ENCODE measurements at regions not wholly inside any gene's neighbourhood (a gene's known extent, or its start where the extent isn't known, plus 50 kb on each side); places are given as distances from the start of the nearest gene placed in this dataset.
A peak's percentile ranks its signal among the peaks of the same experiment; 100 is the strongest.

DNA sequence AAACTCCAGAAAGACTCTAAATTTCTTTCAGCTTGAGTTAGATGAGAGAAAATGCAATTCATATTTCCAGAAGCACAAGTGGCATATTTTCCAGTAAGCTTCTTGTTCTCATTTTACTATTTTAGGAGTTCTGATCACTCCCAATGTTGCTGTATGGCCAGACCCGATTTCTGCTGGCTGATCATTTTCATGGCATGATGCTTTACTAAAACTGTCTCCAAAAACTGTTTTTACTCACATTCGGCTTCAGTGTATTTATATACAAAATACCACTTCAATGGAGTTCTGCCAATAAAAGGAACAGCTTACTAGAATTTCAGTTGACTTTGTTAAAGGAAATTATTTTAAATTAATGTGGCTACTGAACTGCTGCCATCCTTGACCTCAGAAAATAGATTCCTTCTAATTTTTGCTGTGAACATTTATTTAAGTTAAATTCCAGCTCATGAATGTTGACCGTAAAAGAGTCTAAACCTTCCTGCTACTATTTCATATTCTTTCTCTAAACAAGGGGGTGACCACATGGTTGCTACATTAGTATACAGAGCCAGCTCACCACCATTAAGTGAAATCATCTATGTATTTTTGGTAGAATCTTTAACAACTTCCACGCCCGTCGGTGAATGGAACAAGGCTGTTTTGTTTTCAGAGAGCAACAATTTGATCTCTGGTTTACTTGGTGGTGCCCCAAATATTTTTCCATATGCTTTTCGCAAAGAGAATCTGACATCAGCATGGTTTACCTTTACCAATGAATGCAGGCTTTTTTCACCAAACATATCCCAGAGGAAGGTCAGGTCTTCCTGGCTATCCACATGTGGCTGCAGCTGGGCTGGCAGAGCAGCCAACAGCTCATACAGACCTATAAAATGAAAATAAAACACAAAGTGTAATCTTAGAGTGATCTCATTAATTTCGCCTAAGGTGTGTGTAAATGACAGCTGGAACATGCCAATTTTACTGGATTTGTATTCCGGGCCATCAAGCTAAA lies 101.2 kb downstream of the MPP7 start:
- no peaks in the 10 kb centered on the region for H3K36me3 ChIP-seq (ENCODE audit: control insufficient read depth in 4 of 4, insufficient read depth in 4 of 4, low read length in 4 of 4)
- no peak overlapping the region for H3K4me3 ChIP-seq
- TF ChIP-seq, protein P1, sequence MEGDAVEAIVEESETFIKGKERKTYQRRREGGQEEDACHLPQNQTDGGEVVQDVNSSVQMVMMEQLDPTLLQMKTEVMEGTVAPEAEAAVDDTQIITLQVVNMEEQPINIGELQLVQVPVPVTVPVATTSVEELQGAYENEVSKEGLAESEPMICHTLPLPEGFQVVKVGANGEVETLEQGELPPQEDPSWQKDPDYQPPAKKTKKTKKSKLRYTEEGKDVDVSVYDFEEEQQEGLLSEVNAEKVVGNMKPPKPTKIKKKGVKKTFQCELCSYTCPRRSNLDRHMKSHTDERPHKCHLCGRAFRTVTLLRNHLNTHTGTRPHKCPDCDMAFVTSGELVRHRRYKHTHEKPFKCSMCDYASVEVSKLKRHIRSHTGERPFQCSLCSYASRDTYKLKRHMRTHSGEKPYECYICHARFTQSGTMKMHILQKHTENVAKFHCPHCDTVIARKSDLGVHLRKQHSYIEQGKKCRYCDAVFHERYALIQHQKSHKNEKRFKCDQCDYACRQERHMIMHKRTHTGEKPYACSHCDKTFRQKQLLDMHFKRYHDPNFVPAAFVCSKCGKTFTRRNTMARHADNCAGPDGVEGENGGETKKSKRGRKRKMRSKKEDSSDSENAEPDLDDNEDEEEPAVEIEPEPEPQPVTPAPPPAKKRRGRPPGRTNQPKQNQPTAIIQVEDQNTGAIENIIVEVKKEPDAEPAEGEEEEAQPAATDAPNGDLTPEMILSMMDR (IDR thresholded peaks at IDR 0.05; ENCODE audit: control extremely low read depth, extremely low read depth): no peak
- ATAC-seq (ENCODE audit: insufficient read depth, low FRiP score) (no peak), DNase-seq (peak in 2 of 3 donors; percentile 47 to 57)
- no peak overlapping the region for H3K9ac ChIP-seq (ENCODE audit: insufficient read depth in 1 of 2, low read length in 2 of 2)
- no peak overlapping the region for H3K27ac ChIP-seq (ENCODE audit: low read depth in 1 of 2, low read length in 1 of 2)
- H3K9me3 ChIP-seq (ENCODE audit: control insufficient read depth in 4 of 4, insufficient read depth in 3 of 4, low read length in 3 of 4): no peaks in the 10 kb centered on the region
- peaks cover 0 to 23% (median 0%) of the 10 kb centered on the region in 5 donors for H3K4me1 ChIP-seq (ENCODE audit: control insufficient read depth in 5 of 5, insufficient read depth in 5 of 5, low read length in 5 of 5)
- WGBS, 2 donors: 83 to 90% methylated on average over 9 of the region's 9 CpGs
- no peaks in the 10 kb centered on the region for H3K27me3 ChIP-seq (ENCODE audit: control insufficient read depth in 3 of 3, insufficient read depth in 3 of 3, low read length in 2 of 3)

DNA sequence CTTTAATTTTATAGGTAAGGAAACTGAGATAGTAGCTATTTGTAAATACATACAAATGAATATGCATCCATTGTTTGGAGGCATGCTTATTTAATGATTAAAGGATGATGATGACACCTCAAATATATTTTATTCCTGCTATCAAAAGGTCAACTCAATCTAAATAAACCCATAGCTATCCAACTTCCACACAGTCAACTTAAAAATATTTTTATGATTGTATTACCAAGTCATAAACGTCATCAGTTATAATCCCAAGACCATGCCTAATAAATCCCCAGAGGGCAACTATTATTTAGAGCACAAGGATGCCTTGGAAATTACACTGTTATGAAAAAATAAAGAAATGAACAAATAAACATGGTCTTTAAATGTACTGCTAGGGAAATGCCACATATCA lies 102.1 kb downstream of the MPP7 start:
- H3K9me3 ChIP-seq (ENCODE audit: control insufficient read depth in 4 of 4, insufficient read depth in 3 of 4, low read length in 3 of 4): no peaks in the 10 kb centered on the region
- H3K36me3 ChIP-seq (ENCODE audit: control insufficient read depth in 4 of 4, insufficient read depth in 4 of 4, low read length in 4 of 4): no peaks in the 10 kb centered on the region
- TF ChIP-seq, protein P1 (IDR thresholded peaks at IDR 0.05; ENCODE audit: control extremely low read depth, extremely low read depth): no peak
- 76 to 89% methylated on average over 1 of the region's 1 CpG for WGBS, 2 donors
- H3K27ac ChIP-seq (ENCODE audit: low read depth in 1 of 2, low read length in 1 of 2): no peak overlapping the region
- ATAC-seq (ENCODE audit: insufficient read depth, low FRiP score) (no peak), DNase-seq (no peak)
- peaks cover 0 to 23% (median 0%) of the 10 kb centered on the region in 5 donors for H3K4me1 ChIP-seq (ENCODE audit: control insufficient read depth in 5 of 5, insufficient read depth in 5 of 5, low read length in 5 of 5)
- H3K27me3 ChIP-seq (ENCODE audit: control insufficient read depth in 3 of 3, insufficient read depth in 3 of 3, low read length in 2 of 3): no peaks in the 10 kb centered on the region
- no peak overlapping the region for H3K4me3 ChIP-seq
- H3K9ac ChIP-seq (ENCODE audit: insufficient read depth in 1 of 2, low read length in 2 of 2): no peak overlapping the region

DNA sequence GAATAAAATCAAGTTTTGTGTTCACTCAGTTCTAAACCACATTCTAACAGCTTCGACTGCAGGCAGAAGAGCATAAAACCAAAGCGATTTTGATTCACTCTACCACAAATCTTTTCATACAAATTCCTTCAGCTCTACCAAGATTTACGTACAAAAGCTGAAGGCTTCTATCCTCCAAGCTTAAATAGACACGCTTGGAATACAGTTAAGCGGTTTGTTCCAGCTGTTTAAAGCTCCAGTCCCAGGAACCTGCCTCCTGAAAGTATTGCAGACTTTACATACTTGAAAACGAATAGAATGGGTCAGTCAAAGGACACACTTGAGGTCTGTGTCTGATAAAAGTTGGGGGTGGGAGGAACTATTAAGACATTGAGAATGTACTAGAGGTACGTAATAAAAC lies 102.9 kb downstream of the MPP7 start:
- no peaks in the 10 kb centered on the region for H3K9me3 ChIP-seq (ENCODE audit: control insufficient read depth in 4 of 4, insufficient read depth in 3 of 4, low read length in 3 of 4)
- H3K27me3 ChIP-seq (ENCODE audit: control insufficient read depth in 3 of 3, insufficient read depth in 3 of 3, low read length in 2 of 3): no peaks in the 10 kb centered on the region
- no peak overlapping the region for H3K9ac ChIP-seq (ENCODE audit: insufficient read depth in 1 of 2, low read length in 2 of 2)
- DNase-seq: no peak
- TF ChIP-seq, protein P1 (IDR thresholded peaks at IDR 0.05; ENCODE audit: control extremely low read depth, extremely low read depth): no peak
- H3K4me3 ChIP-seq: no peak overlapping the region
- no peak overlapping the region for H3K27ac ChIP-seq (ENCODE audit: low read depth in 1 of 2, low read length in 1 of 2)
- no peak for ATAC-seq (ENCODE audit: insufficient read depth, low FRiP score)
- H3K4me1 ChIP-seq (ENCODE audit: control insufficient read depth in 5 of 5, insufficient read depth in 5 of 5, low read length in 5 of 5): peaks cover 0 to 23% (median 0%) of the 10 kb centered on the region in 5 donors
- no peaks in the 10 kb centered on the region for H3K36me3 ChIP-seq (ENCODE audit: control insufficient read depth in 4 of 4, insufficient read depth in 4 of 4, low read length in 4 of 4)
- 85 to 88% methylated on average over 7 of the region's 7 CpGs for WGBS, 2 donors

Measured in lung (tissue), 11 donors.